ENCODE measurements at regions not wholly inside any gene's neighbourhood (a gene's known extent, or its start where the extent isn't known, plus 50 kb on each side); places are given as distances from the start of the nearest gene placed in this dataset.

- TF ChIP-seq POLR2AphosphoS5 (IDR thresholded peaks at IDR 0.05) (no peak), CTCF (IDR thresholded peaks at IDR 0.05) (no peak)
Observed at GRCh38 chr2:84160453-84160852, 298.6 kb downstream of the SUCLG1 start.

All from breast epithelium (tissue), 3 donors.